HepG2 (cell line): ENCODE measurements at regions not wholly inside any gene's neighbourhood (a gene's known extent, or its start where the extent isn't known, plus 50 kb on each side); places are given as distances from the start of the nearest gene placed in this dataset.

Experiments used
- ATAC-seq: fragments of 200-7000 bp; cut with Tn5 transposase; 3 replicates; pipeline ENCODE4 v1.9.1; 2020; ENCODE audit warnings: mild to moderate bottlenecking, moderate library complexity
- BruUV-seq: library from RNA; stranded (reverse); fragments of 400-500 nt; replicated peaks from 2 replicates; lab custom pipeline; 2021; lab: Mats Ljungman, UMichigan
- CTCF ChIA-PET: fragments of 300-600 bp; formaldehyde crosslinking; extraction: SDS; loops from one replicate; lab custom pipeline; 2021; ENCODE audit warnings: low total read pairs, inconsistent platforms, low intra/inter-chr PET ratio; lab: Yijun Ruan, JAX
- POLR2A ChIA-PET: fragments of 350-600 bp; sonication (Branson Sonifier 250); formaldehyde crosslinking; loops from one replicate; lab custom pipeline; 2020; ENCODE audit warnings: antibody characterized with exemption, inconsistent platforms; lab: Yijun Ruan, JAX
- DNase-seq: peaks from one replicate; pipeline ENCODE4 v3.0.0-alpha.2; 2015; ENCODE audit warnings: low spot score
- FAIRE-seq: peaks from 3 replicates; lab custom pipeline; 2011; peaks lifted over from hg19 to GRCh38; lab: Jason Lieb, UNC
- H2AFZ ChIP-seq: one replicate; pipeline ENCODE4 v1.6.1; 2011; ENCODE audit warnings: low read length, inconsistent platforms
- H3K27ac ChIP-seq: fragments of 300-600 bp; 3 replicates; pipeline ENCODE4 v1.8.0; 2011; ENCODE audit warnings: mixed run types, mild to moderate bottlenecking, mixed read lengths, low read length, inconsistent platforms; ENCODE audit not compliant: insufficient read depth; ENCODE audit errors: extremely low read length
- H3K27me3 ChIP-seq, 2 experiments: fragments of 200-600 bp in 1 of 2; 2 replicates in 1 of 2; 3 replicates in 1 of 2; pipeline versions ENCODE4 v1.6.0 to v1.8.0; 2011; ENCODE audit warnings: low read length in 2 of 2, mild to moderate bottlenecking in 2 of 2, moderate library complexity in 2 of 2, inconsistent platforms in 1 of 2; ENCODE audit not compliant: insufficient read depth in 2 of 2, control insufficient read depth in 1 of 2
- H3K36me3 ChIP-seq, 2 experiments: fragments of 200-600 bp in 1 of 2; replicated peaks in 1 of 2; 2 replicates in 1 of 2; 3 replicates in 1 of 2; pipeline versions ENCODE4 v1.5.1 to v1.8.0; 2011; ENCODE audit warnings: low read length in 2 of 2, inconsistent platforms in 1 of 2; ENCODE audit not compliant: insufficient read depth in 2 of 2, control insufficient read depth in 1 of 2
- H3K4me1 ChIP-seq: 2 replicates; pipeline ENCODE4 v1.5.1; 2012; ENCODE audit warnings: low read length, inconsistent platforms; ENCODE audit not compliant: insufficient read depth
- H3K4me2 ChIP-seq: 2 replicates; pipeline ENCODE4 v1.6.0; 2011; ENCODE audit warnings: low read depth, low read length, inconsistent platforms
- H3K4me3 ChIP-seq, 3 experiments: fragments of 200-600 bp in 1 of 3; sonication (generic), shearing (Covaris generic) in 1 of 3; replicated peaks in 1 of 3; 2 replicates each; pipeline ENCODE4 v1.5.1; 2011 to 2016; ENCODE audit warnings: low read length in 3 of 3, inconsistent platforms in 2 of 3, low read depth in 2 of 3, mild to moderate bottlenecking in 2 of 3, control low read depth in 1 of 3, mixed read lengths in 1 of 3; ENCODE audit not compliant: insufficient read depth in 1 of 3
- H3K79me2 ChIP-seq: one replicate; pipeline ENCODE4 v1.6.1; 2011; ENCODE audit warnings: low read length, inconsistent platforms; ENCODE audit not compliant: insufficient read depth
- H3K9ac ChIP-seq: 2 replicates; pipeline ENCODE4 v1.6.0; 2011; ENCODE audit warnings: mild to moderate bottlenecking, low read depth, low read length, inconsistent platforms; ENCODE audit not compliant: insufficient read depth
- H3K9me3 ChIP-seq: 2 replicates; pipeline ENCODE4 v1.5.1; 2012; ENCODE audit warnings: mild to moderate bottlenecking, low read length
- H4K20me1 ChIP-seq: 2 replicates; pipeline ENCODE4 v1.6.0; 2011; ENCODE audit warnings: inconsistent platforms, mild to moderate bottlenecking, low read length, moderate library complexity; ENCODE audit not compliant: insufficient read depth
- HIC2 ChIP-seq: sonication (generic); formaldehyde crosslinking; IDR thresholded peaks from 2 replicates; pipeline ENCODE4 v1.9.0; 2022; ENCODE audit warnings: low read depth, missing genetic modification reagents
- HNF1A ChIP-seq, 2 experiments: sonication (generic) in 1 of 2; formaldehyde crosslinking in 1 of 2; IDR thresholded peaks; 2 replicates each; pipeline versions ENCODE4 v1.4.0 to v1.6.1; 2016 to 2020; ENCODE audit warnings: borderline replicate concordance in 1 of 2, low read depth in 1 of 2, mild to moderate bottlenecking in 1 of 2, missing genetic modification reagents in 1 of 2
- IKZF4 ChIP-seq: sonication (generic); formaldehyde crosslinking; IDR thresholded peaks from 2 replicates; pipeline ENCODE4 v1.5.1; 2020; ENCODE audit warnings: borderline replicate concordance, mild to moderate bottlenecking, low read depth, missing genetic modification reagents; ENCODE audit errors: not compliant biosample characterization
- POLR2AphosphoS2 ChIP-seq: IDR thresholded peaks from 2 replicates; pipeline ENCODE4 v1.6.1; 2011; ENCODE audit warnings: low read depth, low read length, improper control_type of control experiment
- RBM22 ChIP-seq: fragments of 200-400 bp; formaldehyde crosslinking; optimal IDR thresholded peaks from 2 replicates; pipeline ENCODE3; 2017; ENCODE audit warnings: mild to moderate bottlenecking, low read length, moderate library complexity
- STAT6 ChIP-seq: sonication (generic); formaldehyde crosslinking; IDR thresholded peaks from 2 replicates; pipeline ENCODE4 v1.4.0; 2020; ENCODE audit warnings: missing genetic modification reagents, mild to moderate bottlenecking, borderline replicate concordance
- ZBTB21 ChIP-seq: sonication (generic); formaldehyde crosslinking; IDR thresholded peaks from 2 replicates; pipeline ENCODE4 v1.4.0; 2020; ENCODE audit warnings: missing genetic modification reagents
- ZBTB34 ChIP-seq: sonication (generic); formaldehyde crosslinking; IDR thresholded peaks from 2 replicates; pipeline ENCODE4 v1.8.0; 2022; ENCODE audit warnings: mild to moderate bottlenecking, missing genetic modification reagents
- ZNF3 ChIP-seq: IDR thresholded peaks from 2 replicates; pipeline ENCODE4 v1.7.0; 2017; ENCODE audit warnings: inconsistent platforms
- ZNF513 ChIP-seq: sonication (generic); formaldehyde crosslinking; conservative IDR thresholded peaks from 2 replicates; pipeline ENCODE4 v1.5.0; 2020; ENCODE audit warnings: missing genetic modification reagents
- ZNF580 ChIP-seq: IDR thresholded peaks from 2 replicates; pipeline ENCODE4 v1.6.1; 2016; ENCODE audit warnings: low read depth, borderline replicate concordance
- whole genome bisulfite sequencing: methylation state at CpG from one replicate; pipeline ENCODE4 v1.1.6; 2017; ENCODE audit warnings: low lambda C conversion rate; 5-methylcytosine and 5-hydroxymethylcytosine counted together
- in situ Hi-C: cut with HindIII; loops from 2 replicates; pipeline ENCODE4 v1.10.0; 2017; ENCODE audit warnings: low pct_unique_long_range_greater_than_20kb; ENCODE audit not compliant: extremely low pct_ligation_motif_present
- intact Hi-C: fragments of 100-400 bp; cut with micrococcal nuclease; formaldehyde crosslinking; loops from one replicate; pipeline ENCODE4 v1.10.0; 2022; ENCODE audit not compliant: unreplicated experiment

GRCh38 chr18:37662099-37662498 lies 96.5 kb upstream of the CELF4 start:
- in situ Hi-C loops, result no loop called here
- DNase-seq, result no peak
- no peak for FAIRE-seq
- ChIA-PET POLR2A (no interaction called here), CTCF (no interaction called here)
- Histone ChIP-seq H3K9me3 (no peaks in the 10 kb centered on the region), H3K79me2 (no peaks in the 10 kb centered on the region), H3K27ac (no peak overlapping the region), H3K36me3 (no peaks in the 10 kb centered on the region), H2AFZ (no peak overlapping the region), H4K20me1 (no peaks in the 10 kb centered on the region), H3K4me3 (no peak overlapping the region), H3K4me1 (no peaks in the 10 kb centered on the region), H3K27me3 (peaks cover 0 to 3% of the 10 kb centered on the region in 2 experiments; a peak in 2 of 5 replicates), H3K9ac (no peak overlapping the region), H3K4me2 (no peak overlapping the region)
- no peak for ATAC-seq
- intact Hi-C loops, result no loop called here
- BruUV-seq, result no TSS peak
- WGBS, result 70% methylated on average over 1 of the region's 3 CpGs
- no peak for TF ChIP-seq ZBTB34 (CRISPR knock-in tag)
- no peak for TF ChIP-seq POLR2AphosphoS2
- TF ChIP-seq ZNF513 (CRISPR knock-in tag), result no peak
- TF ChIP-seq STAT6 (CRISPR knock-in tag), result no peak
- no peak for TF ChIP-seq HIC2
- TF ChIP-seq ZBTB21, result no peak
- TF ChIP-seq ZNF580 (CRISPR knock-in tag), result no peak
- TF ChIP-seq ZNF3 (CRISPR knock-in tag), result no peak
- TF ChIP-seq HNF1A (IDR thresholded peaks at IDR 0.05; ENCODE audit: low read depth), result no peak
- TF ChIP-seq HNF1A (CRISPR knock-in tag; IDR thresholded peaks at IDR 0.05; ENCODE audit: borderline replicate concordance), result no peak
- no peak for TF ChIP-seq IKZF4 (CRISPR knock-in tag)
- TF ChIP-seq RBM22, result no peak
